DND-41 (cell line): ENCODE measurements at regions not wholly inside any gene's neighbourhood (a gene's known extent, or its start where the extent isn't known, plus 50 kb on each side); places are given as distances from the start of the nearest gene placed in this dataset.

Experiments
- CTCF ChIP-seq: IDR thresholded peaks from 2 replicates; pipeline ENCODE4 v1.5.1; 2012; ENCODE audit warnings: borderline replicate concordance, low read length, moderate library complexity, mild to moderate bottlenecking; ENCODE audit not compliant: poor library complexity, severe bottlenecking; ENCODE audit errors: extremely low read depth
- EZH2 ChIP-seq: IDR thresholded peaks from 3 replicates; pipeline ENCODE4 v1.6.1; 2012; ENCODE audit warnings: borderline replicate concordance, low read depth, mild to moderate bottlenecking, moderate library complexity, low read length, inconsistent platforms; ENCODE audit not compliant: severe bottlenecking

- TF ChIP-seq CTCF (no peak), EZH2 (no peak)
These were observed 118.6 kb downstream of the LRIG2 start for GRCh38 chr1:113191579-113192076.
